ENCODE measurements at regions not wholly inside any gene's neighbourhood (a gene's known extent, or its start where the extent isn't known, plus 50 kb on each side); places are given as distances from the start of the nearest gene placed in this dataset.
A peak's percentile ranks its signal among the peaks of the same experiment; 100 is the strongest.

DNA sequence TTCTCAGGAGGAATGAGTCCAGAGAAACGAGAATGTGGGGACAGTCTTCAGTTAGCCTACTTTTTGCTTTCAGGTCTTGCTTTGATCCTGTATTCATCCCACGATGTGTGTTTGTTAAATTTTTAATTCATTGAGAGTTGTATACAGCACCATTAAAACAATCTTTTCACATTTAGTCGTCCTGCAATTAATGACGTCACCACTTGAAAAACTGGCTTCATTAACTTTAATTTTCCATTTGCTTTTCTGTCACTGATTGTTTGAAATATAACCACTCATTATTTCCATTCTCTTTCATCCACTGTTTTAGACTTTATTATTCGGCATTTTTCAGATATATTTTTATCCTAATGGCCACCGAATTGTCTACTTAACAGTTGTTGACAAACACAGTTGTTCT lies 146.9 kb downstream of the TFEC start:
- H3K4me1 ChIP-seq (ENCODE audit: control insufficient read depth, insufficient read depth, low read length): no peaks in the 10 kb centered on the region
- no peak overlapping the region for H2AFZ ChIP-seq (ENCODE audit: control insufficient read depth, low read depth, low read length)
- no peaks in the 10 kb centered on the region for H4K20me1 ChIP-seq (ENCODE audit: control insufficient read depth, insufficient read depth)
- no peak for TF ChIP-seq PML (IDR thresholded peaks at IDR 0.05; ENCODE audit: low read length)
- no peak for TF ChIP-seq STAT3 (IDR thresholded peaks at IDR 0.05; ENCODE audit: low read depth, low read length)
- TF ChIP-seq ATF7 (IDR thresholded peaks at IDR 0.05; ENCODE audit: low read depth): peak; percentile 63; the same call in 1 of the 2 replicates
- RAD21 ChIA-PET (ENCODE audit: unreplicated experiment): no interaction called here
- ATAC-seq (no peak), DNase-seq (ENCODE audit: low read depth, low spot score) (no peak), FAIRE-seq (no peak)
- in situ Hi-C loops (cut with MboI): no loop called here
- H3K36me3 ChIP-seq (ENCODE audit: control insufficient read depth in 2 of 2, insufficient read depth in 2 of 2, low read length in 1 of 2): no peaks in the 10 kb centered on the region
- no peak overlapping the region for H3K9ac ChIP-seq (ENCODE audit: control insufficient read depth, insufficient read depth, low read length)
- SMC1A ChIA-PET (ENCODE audit: uncharacterized antibody, unreplicated experiment): no interaction called here
- H3K27ac ChIP-seq (ENCODE audit: control insufficient read depth, insufficient read depth): no peak overlapping the region
- no peaks in the 10 kb centered on the region for H3K79me2 ChIP-seq (ENCODE audit: control insufficient read depth, insufficient read depth, low read length)
- H3K4me3 ChIP-seq: no peak overlapping the region
- whole genome bisulfite sequencing (ENCODE audit: insufficient coverage, insufficient replicate concordance, low lambda C conversion rate, missing lambda C conversion rate): 28% methylated on average over 6 of the region's 6 CpGs
- no peaks in the 10 kb centered on the region for H3K9me3 ChIP-seq (replicated peaks; ENCODE audit: control insufficient read depth, insufficient read depth, low read length)
- CTCF ChIA-PET: interaction anchor here (1.2 kb wide), 1 partner anchor 18 kb away, joined by 3 read pairs; no protein-coding TSS in a partner anchor
- POLR2A ChIA-PET: interaction anchor here (0.6 kb wide), 1 partner anchor 14 kb away, joined by 3 read pairs; no protein-coding TSS in a partner anchor
- H3K27me3 ChIP-seq (replicated peaks in 1 of 2; ENCODE audit: control insufficient read depth in 2 of 2, insufficient read depth in 2 of 2, low read length in 1 of 2): no peaks in the 10 kb centered on the region
- BruUV-seq (replicated peaks): no TSS peak
- no peak overlapping the region for H3K4me2 ChIP-seq (ENCODE audit: control insufficient read depth, insufficient read depth)
- intact Hi-C loops (cut with micrococcal nuclease; ENCODE audit: unreplicated experiment): no loop called here

DNA sequence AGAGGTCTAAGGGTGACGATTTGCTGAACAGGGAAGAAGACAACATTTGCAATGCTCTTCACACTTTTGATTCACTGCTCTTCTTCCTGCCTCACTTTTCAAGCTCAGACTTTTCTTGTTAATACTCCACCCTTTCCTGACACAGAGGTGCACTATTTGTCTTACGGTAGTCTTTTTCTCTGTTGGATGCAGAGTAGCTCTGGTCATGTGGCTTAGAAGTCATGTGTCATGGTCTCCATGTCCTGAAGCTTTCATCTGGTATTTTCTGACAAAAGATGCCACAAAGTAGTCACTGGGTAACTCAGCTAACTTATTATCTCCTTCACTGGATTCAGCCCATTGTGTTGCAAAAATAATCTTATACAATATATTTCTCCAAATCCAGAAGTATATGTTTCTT lies 149.1 kb downstream of the TFEC start:
- WGBS (ENCODE audit: insufficient coverage, insufficient replicate concordance, low lambda C conversion rate, missing lambda C conversion rate): 62% methylated on average over 2 of the region's 2 CpGs
- no TSS peak for BruUV-seq (replicated peaks)
- Histone ChIP-seq H3K79me2 (ENCODE audit: control insufficient read depth, insufficient read depth, low read length) (no peaks in the 10 kb centered on the region), H3K4me2 (ENCODE audit: control insufficient read depth, insufficient read depth) (no peak overlapping the region), H3K4me3 (no peak overlapping the region), H3K4me1 (ENCODE audit: control insufficient read depth, insufficient read depth, low read length) (no peaks in the 10 kb centered on the region), H4K20me1 (ENCODE audit: control insufficient read depth, insufficient read depth) (no peaks in the 10 kb centered on the region), H3K36me3 (ENCODE audit: control insufficient read depth in 2 of 2, insufficient read depth in 2 of 2, low read length in 1 of 2) (no peaks in the 10 kb centered on the region), H3K9ac (ENCODE audit: control insufficient read depth, insufficient read depth, low read length) (no peak overlapping the region), H3K27ac (ENCODE audit: control insufficient read depth, insufficient read depth) (no peak overlapping the region), H2AFZ (ENCODE audit: control insufficient read depth, low read depth, low read length) (no peak overlapping the region), H3K9me3 (replicated peaks; ENCODE audit: control insufficient read depth, insufficient read depth, low read length) (no peaks in the 10 kb centered on the region), H3K27me3 (replicated peaks in 1 of 2; ENCODE audit: control insufficient read depth in 2 of 2, insufficient read depth in 2 of 2, low read length in 1 of 2) (no peaks in the 10 kb centered on the region)
- CTCF ChIA-PET: no interaction called here
- RAD21 ChIA-PET (ENCODE audit: unreplicated experiment): no interaction called here
- FAIRE-seq (no peak), ATAC-seq (no peak), DNase-seq (ENCODE audit: low read depth, low spot score) (no peak)
- in situ Hi-C loops (cut with MboI): no loop called here
- SMC1A ChIA-PET (ENCODE audit: uncharacterized antibody, unreplicated experiment): interaction anchor here (1.1 kb wide), 1 partner anchor 10 kb away, joined by 4 read pairs; no protein-coding TSS in a partner anchor
- POLR2A ChIA-PET: no interaction called here
- TF ChIP-seq CBX5 (IDR thresholded peaks at IDR 0.05; ENCODE audit: low read depth): no peak
- TF ChIP-seq, protein P1, sequence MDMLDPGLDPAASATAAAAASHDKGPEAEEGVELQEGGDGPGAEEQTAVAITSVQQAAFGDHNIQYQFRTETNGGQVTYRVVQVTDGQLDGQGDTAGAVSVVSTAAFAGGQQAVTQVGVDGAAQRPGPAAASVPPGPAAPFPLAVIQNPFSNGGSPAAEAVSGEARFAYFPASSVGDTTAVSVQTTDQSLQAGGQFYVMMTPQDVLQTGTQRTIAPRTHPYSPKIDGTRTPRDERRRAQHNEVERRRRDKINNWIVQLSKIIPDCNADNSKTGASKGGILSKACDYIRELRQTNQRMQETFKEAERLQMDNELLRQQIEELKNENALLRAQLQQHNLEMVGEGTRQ (IDR thresholded peaks at IDR 0.05; ENCODE audit: borderline replicate concordance, low read depth, low read length): no peak
- intact Hi-C loops (cut with micrococcal nuclease; ENCODE audit: unreplicated experiment): no loop called here
